SK-N-SH (cell line): ENCODE measurements at regions not wholly inside any gene's neighbourhood (a gene's known extent, or its start where the extent isn't known, plus 50 kb on each side); places are given as distances from the start of the nearest gene placed in this dataset.

Source experiments
- CTCF ChIA-PET: fragments of 300-600, 350-600 bp; formaldehyde crosslinking; extraction: SDS; loops from one replicate; lab custom pipeline; 2021; lab: Yijun Ruan, JAX
- POLR2A ChIA-PET: fragments of 350-600 bp; sonication (Branson Sonifier 250); formaldehyde crosslinking; extraction: SDS; loops from one replicate; lab custom pipeline; 2020; ENCODE audit warnings: antibody characterized with exemption, inconsistent platforms; lab: Yijun Ruan, JAX
- DNase-seq: peaks from one replicate; pipeline ENCODE4 v3.0.0; 2012
- H2AFZ ChIP-seq: fragments of 200-600 bp; sonication (generic); 2 replicates; pipeline ENCODE4 v1.8.1; 2016; ENCODE audit warnings: antibody characterized with exemption, mild to moderate bottlenecking, low read depth
- H3F3A ChIP-seq: fragments of 200-600 bp; sonication (generic); replicated peaks from 2 replicates; pipeline ENCODE3; 2016; ENCODE audit warnings: antibody characterized with exemption, mild to moderate bottlenecking; ENCODE audit not compliant: insufficient read depth
- H3K27ac ChIP-seq, 2 experiments: fragments of 200-500 bp in 1 of 2; fragments of 200-600 bp in 1 of 2; sonication (Bioruptor generic) in 1 of 2; sonication (generic), shearing (Covaris generic) in 1 of 2; 2 replicates each; pipeline versions ENCODE4 v1.5.1 to v1.6.1; 2014 to 2016; ENCODE audit warnings: low read depth in 2 of 2, inconsistent platforms in 1 of 2, low read length in 1 of 2, mild to moderate bottlenecking in 1 of 2, mixed read lengths in 1 of 2
- H3K27me3 ChIP-seq: fragments of 200-600 bp; sonication (generic), shearing (Covaris generic); 2 replicates; pipeline ENCODE4 v1.6.1; 2016; ENCODE audit warnings: mixed run types; ENCODE audit not compliant: insufficient read depth
- H3K36me3 ChIP-seq, 2 experiments: fragments of 200-500 bp in 1 of 2; fragments of 200-600 bp in 1 of 2; sonication (Bioruptor generic) in 1 of 2; sonication (generic) in 1 of 2; replicated peaks in 1 of 2; 2 replicates each; pipeline versions ENCODE3 to v1.5.1; 2014 to 2016; ENCODE audit warnings: low read length in 1 of 2, mild to moderate bottlenecking in 1 of 2; ENCODE audit not compliant: insufficient read depth in 2 of 2, control insufficient read depth in 1 of 2
- H3K4me1 ChIP-seq, 2 experiments: fragments of 200-500 bp in 1 of 2; fragments of 200-600 bp in 1 of 2; sonication (Bioruptor generic) in 1 of 2; sonication (generic), shearing (Covaris generic) in 1 of 2; 2 replicates each; pipeline versions ENCODE4 v1.5.1 to v1.6.1; 2014 to 2016; ENCODE audit warnings: low read depth in 1 of 2, low read length in 1 of 2, mixed run types in 1 of 2; ENCODE audit not compliant: insufficient read depth in 2 of 2, control insufficient read depth in 1 of 2
- H3K4me2 ChIP-seq: fragments of 200-600 bp; sonication (generic), shearing (Covaris generic); 2 replicates; pipeline ENCODE4 v1.6.1; 2017; ENCODE audit warnings: mixed run types
- H3K4me3 ChIP-seq, 2 experiments: fragments of 200-500 bp in 1 of 2; fragments of 200-600 bp in 1 of 2; sonication (Bioruptor generic) in 1 of 2; sonication (generic), shearing (Covaris generic) in 1 of 2; 2 replicates each; pipeline versions ENCODE4 v1.5.1 to v1.8.1; 2014 to 2016; ENCODE audit warnings: low read depth in 2 of 2, inconsistent platforms in 1 of 2, low read length in 1 of 2, mild to moderate bottlenecking in 1 of 2, mixed read lengths in 1 of 2, moderate library complexity in 1 of 2
- H3K79me2 ChIP-seq: fragments of 200-600 bp; sonication (generic); 2 replicates; pipeline ENCODE4 v1.8.1; 2017; ENCODE audit warnings: mild to moderate bottlenecking; ENCODE audit not compliant: insufficient read depth
- H3K9ac ChIP-seq: fragments of 200-600 bp; sonication (generic); 2 replicates; pipeline ENCODE4 v1.6.1; 2017; ENCODE audit warnings: mixed run types
- H3K9me2 ChIP-seq: fragments of 200-600 bp; sonication (generic); 2 replicates; pipeline ENCODE4 v1.6.1; 2017; ENCODE audit warnings: mixed run types
- H3K9me3 ChIP-seq: fragments of 200-600 bp; sonication (generic); 2 replicates; pipeline ENCODE4 v1.6.1; 2017; ENCODE audit warnings: mixed run types, mild to moderate bottlenecking, moderate library complexity
- H4K20me1 ChIP-seq: fragments of 200-600 bp; sonication (generic); 2 replicates; pipeline ENCODE4 v1.6.1; 2017; ENCODE audit warnings: mild to moderate bottlenecking, mixed run types; ENCODE audit not compliant: insufficient read depth
- CHD2 ChIP-seq: fragments of 150-350 bp; IDR thresholded peaks from 2 replicates; pipeline ENCODE4 v1.6.1; 2018; ENCODE audit warnings: low read length; ENCODE audit not compliant: partially characterized antibody
- EP300 ChIP-seq, 2 experiments: IDR thresholded peaks; 2 replicates each; pipeline versions ENCODE4 v1.4.0 to v1.6.1; 2012; ENCODE audit warnings: borderline replicate concordance in 1 of 2, low read depth in 1 of 2, low read length in 1 of 2
- EZH2phosphoT487 ChIP-seq: fragments of 200-600 bp; sonication (generic); IDR thresholded peaks from 2 replicates; pipeline ENCODE4 v1.6.1; 2017; ENCODE audit warnings: low read depth, mixed run types, mild to moderate bottlenecking, antibody characterized with exemption, moderate library complexity, borderline replicate concordance
- FOSL2 ChIP-seq: IDR thresholded peaks from 2 replicates; pipeline ENCODE4 v1.4.0; 2012; ENCODE audit warnings: low read depth, mild to moderate bottlenecking, moderate library complexity, borderline replicate concordance
- FOXJ3 ChIP-seq: sonication (generic); formaldehyde crosslinking; IDR thresholded peaks from 2 replicates; pipeline ENCODE4 v1.5.1; 2020; ENCODE audit warnings: mild to moderate bottlenecking, missing genetic modification reagents
- FOXM1 ChIP-seq: IDR thresholded peaks from 2 replicates; pipeline ENCODE4 v1.4.0; 2012; ENCODE audit warnings: low read depth, mild to moderate bottlenecking
- GABPA ChIP-seq: IDR thresholded peaks from 2 replicates; pipeline ENCODE4 v1.4.0; 2012; ENCODE audit warnings: low read depth, mild to moderate bottlenecking
- JUND ChIP-seq: IDR thresholded peaks from 2 replicates; pipeline ENCODE4 v1.4.0; 2012
- MAX ChIP-seq: IDR thresholded peaks from 2 replicates; pipeline ENCODE4 v1.4.0; 2012; ENCODE audit warnings: low read depth
- MEF2A ChIP-seq: IDR thresholded peaks from 2 replicates; pipeline ENCODE4 v1.4.0; 2012; ENCODE audit warnings: low read depth, borderline replicate concordance
- NFIC ChIP-seq: IDR thresholded peaks from 2 replicates; pipeline ENCODE4 v1.4.0; 2012; ENCODE audit warnings: borderline replicate concordance
- NRF1 ChIP-seq: IDR thresholded peaks from 2 replicates; pipeline ENCODE4 v1.6.1; 2012; ENCODE audit warnings: low read depth, mild to moderate bottlenecking, low read length
- PBX3 ChIP-seq: IDR thresholded peaks from 2 replicates; pipeline ENCODE4; 2012
- POLR2AphosphoS5 ChIP-seq: IDR thresholded peaks from 2 replicates; pipeline ENCODE4 v1.6.1; 2012; ENCODE audit warnings: low read depth, low read length
- RAD21 ChIP-seq: IDR thresholded peaks from 2 replicates; pipeline ENCODE4 v1.6.1; 2012; ENCODE audit warnings: mild to moderate bottlenecking, low read length
- RFX5 ChIP-seq: IDR thresholded peaks from 2 replicates; pipeline ENCODE4 v1.6.1; 2012; ENCODE audit warnings: mild to moderate bottlenecking, improper control_type of control experiment, low read length
- RXRA ChIP-seq: IDR thresholded peaks from 2 replicates; pipeline ENCODE4 v1.4.0; 2012; ENCODE audit warnings: low read depth, mild to moderate bottlenecking, borderline replicate concordance
- TAF1 ChIP-seq: IDR thresholded peaks from 2 replicates; pipeline ENCODE4 v1.6.1; 2012; ENCODE audit warnings: low read depth, mild to moderate bottlenecking, low read length, moderate library complexity, borderline replicate concordance
- TCF12 ChIP-seq: IDR thresholded peaks from 2 replicates; pipeline ENCODE4 v1.4.0; 2012
- TEAD4 ChIP-seq: IDR thresholded peaks from 2 replicates; pipeline ENCODE4 v1.4.0; 2012; ENCODE audit warnings: mild to moderate bottlenecking, borderline replicate concordance; ENCODE audit not compliant: insufficient read depth
- ZBTB33 ChIP-seq: IDR thresholded peaks from 2 replicates; pipeline ENCODE4 v1.4.0; 2012; ENCODE audit warnings: low read depth, borderline replicate concordance
- WGBS: methylation state at CpG from one replicate; pipeline ENCODE4 v1.1.6; 2017; ENCODE audit warnings: low lambda C conversion rate; 5-methylcytosine and 5-hydroxymethylcytosine counted together

- WGBS, result 39% methylated on average over 12 of the region's 12 CpGs
- no peaks in the 10 kb centered on the region for H3K36me3 ChIP-seq
- DNase-seq, result no peak
- no peaks in the 10 kb centered on the region for H3F3A ChIP-seq
- H3K79me2 ChIP-seq, result no peaks in the 10 kb centered on the region
- no peak overlapping the region for H3K4me2 ChIP-seq
- H2AFZ ChIP-seq, result no peak overlapping the region
- peaks cover 0 to 2% of the 10 kb centered on the region in 2 experiments; a peak in 1 of 4 replicates for H3K4me1 ChIP-seq
- no peaks in the 10 kb centered on the region for H3K27me3 ChIP-seq
- H3K9me3 ChIP-seq, result no peaks in the 10 kb centered on the region; the same call in 1 of the 2 replicates
- H3K9ac ChIP-seq, result no peak overlapping the region
- no peak overlapping the region for H3K4me3 ChIP-seq
- POLR2A ChIA-PET, result no interaction called here
- TF ChIP-seq MAX (no peak), TEAD4 (no peak), RAD21 (no peak), NRF1 (no peak), FOXM1 (no peak), POLR2AphosphoS5 (no peak), MEF2A (no peak), FOSL2 (no peak)
- H3K9me2 ChIP-seq, result no peaks in the 10 kb centered on the region
- H3K27ac ChIP-seq, result no peak overlapping the region
- CTCF ChIA-PET, result interaction anchor here (0.9 to 1.3 kb wide), 2 partner anchors 8 to 11 kb away, joined by 3 to 4 read pairs; no protein-coding TSS in a partner anchor
- H4K20me1 ChIP-seq, result no peaks in the 10 kb centered on the region
Measured at GRCh38 chr6:165960695-165961094, 207.0 kb downstream of the TBXT start.

GRCh38 chr6:165959627-165960026 lies 208.0 kb downstream of the TBXT start:
- POLR2A ChIA-PET, result no interaction called here
- CTCF ChIA-PET, result interaction anchor here (0.9 to 1.2 kb wide), 2 partner anchors 46 to 74 kb away, joined by 3 read pairs; no protein-coding TSS in a partner anchor

More at GRCh38 chr6:165959627-165960026, 208.0 kb downstream of the TBXT start:
- Histone ChIP-seq H3K4me2 (no peak overlapping the region), H2AFZ (no peak overlapping the region), H3K9ac (no peak overlapping the region), H3K36me3 (no peaks in the 10 kb centered on the region), H3K27me3 (no peaks in the 10 kb centered on the region), H3K27ac (no peak overlapping the region), H4K20me1 (no peaks in the 10 kb centered on the region), H3F3A (no peaks in the 10 kb centered on the region), H3K4me3 (no peak overlapping the region), H3K9me2 (no peaks in the 10 kb centered on the region), H3K4me1 (peaks cover 0 to 2% of the 10 kb centered on the region in 2 experiments; a peak in 1 of 4 replicates), H3K79me2 (no peaks in the 10 kb centered on the region), H3K9me3 (no peaks in the 10 kb centered on the region; the same call in 1 of the 2 replicates)
- no peak for TF ChIP-seq NRF1
- TF ChIP-seq GABPA, result no peak
- no peak for TF ChIP-seq JUND
- TF ChIP-seq PBX3, result no peak
- no peak for TF ChIP-seq EP300 (IDR thresholded peaks at IDR 0.05; ENCODE audit: borderline replicate concordance in 1 of 2, low read depth in 1 of 2, low read length in 1 of 2)
- TF ChIP-seq EZH2phosphoT487, result no peak
- no peak for TF ChIP-seq ZBTB33
- TF ChIP-seq FOXJ3, result no peak
- TF ChIP-seq FOSL2, result no peak
- TF ChIP-seq TAF1, result no peak
- TF ChIP-seq TCF12, result no peak
- TF ChIP-seq MEF2A, result no peak
- no peak for TF ChIP-seq RAD21
- no peak for TF ChIP-seq RXRA
- no peak for TF ChIP-seq NFIC
- no peak for TF ChIP-seq RFX5
- no peak for TF ChIP-seq CHD2
- TF ChIP-seq TEAD4, result no peak
- DNase-seq, result no peak
- 37% methylated on average over 4 of the region's 5 CpGs for WGBS
